T follicular helper cell (primary cell): ENCODE measurements at regions not wholly inside any gene's neighbourhood (a gene's known extent, or its start where the extent isn't known, plus 50 kb on each side); places are given as distances from the start of the nearest gene placed in this dataset.

Experiments used
- DNase-seq: peaks from one replicate; pipeline ENCODE4 v3.0.0-alpha.2; 2020; ENCODE audit warnings: low read depth

DNA sequence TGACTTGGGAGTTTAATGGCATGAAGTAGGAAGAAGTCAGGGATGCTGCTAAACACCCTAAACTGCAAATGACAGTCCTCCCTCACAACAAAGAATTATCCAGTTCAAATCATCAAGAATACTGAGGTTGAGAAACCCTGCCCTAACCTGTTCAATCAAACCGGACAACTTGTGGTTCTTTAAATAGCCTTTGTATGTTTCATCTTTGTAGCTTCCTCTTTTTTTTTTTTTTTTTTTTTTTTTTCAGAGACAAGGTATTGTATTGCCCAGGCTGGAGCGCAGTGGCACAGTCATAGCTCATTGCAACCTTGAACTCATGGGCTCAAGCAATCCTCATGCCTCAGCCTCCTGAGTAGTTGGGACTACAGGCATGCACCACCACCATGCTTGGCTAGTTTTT is 52.5 kb upstream of the TTC29 start:
- DNase-seq = no peak

DNA sequence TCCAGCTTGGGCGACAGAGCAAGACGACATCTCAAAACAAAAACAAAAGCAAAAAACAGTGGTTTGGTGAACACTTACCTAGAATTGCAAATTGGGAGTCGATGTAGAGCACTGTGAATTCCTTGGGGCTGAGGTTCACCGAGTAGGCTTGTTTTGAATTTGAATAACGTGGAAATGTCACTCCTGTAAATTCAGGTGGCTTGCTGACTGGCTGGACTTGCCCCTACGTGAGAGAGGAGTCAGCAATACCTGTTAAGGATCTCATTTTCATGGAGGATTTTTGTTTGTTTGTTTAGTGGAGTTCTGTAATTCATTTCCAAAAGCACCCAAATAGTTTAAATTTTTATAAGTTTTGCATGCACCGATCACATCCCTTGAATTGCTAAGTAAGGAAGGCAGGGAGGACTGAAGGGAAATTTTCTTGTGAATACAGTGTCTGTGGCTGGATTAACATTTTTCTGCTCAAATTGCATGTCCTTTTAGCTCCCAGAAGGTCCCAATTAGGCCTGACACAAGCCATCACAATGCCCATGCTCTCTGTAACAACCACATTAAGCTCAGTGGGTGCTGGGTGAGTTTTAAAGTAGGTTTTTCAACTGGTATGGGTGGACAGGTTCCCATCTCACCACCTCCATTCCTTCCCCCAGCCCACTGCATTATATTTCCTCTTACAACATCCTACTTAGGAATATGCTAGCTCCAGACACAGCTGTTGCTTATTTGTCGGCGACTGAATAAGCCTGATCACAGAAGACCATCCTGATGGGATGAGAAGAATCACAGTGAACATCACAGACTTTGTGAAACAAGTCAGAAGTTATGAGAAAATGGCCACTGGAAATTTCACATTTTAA is 58.5 kb upstream of the TTC29 start:
- no peak for DNase-seq

DNA sequence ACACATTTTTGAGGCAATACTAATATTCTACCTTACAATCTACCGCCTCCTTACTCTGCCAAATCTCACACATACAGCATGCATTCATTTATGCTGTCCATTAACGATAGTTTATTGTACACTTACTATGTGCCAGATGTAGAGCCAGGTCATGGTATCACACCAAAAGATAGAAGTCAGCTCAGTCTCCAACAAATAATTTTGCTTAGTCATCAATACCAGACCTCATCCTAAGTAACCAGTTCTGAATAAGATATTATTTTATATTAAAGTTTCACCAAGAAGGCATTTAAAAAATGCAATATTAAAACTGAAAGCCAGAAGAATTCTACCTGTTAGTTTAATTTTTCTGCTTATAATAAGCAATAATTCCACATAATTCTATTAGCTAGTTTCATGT is 60.6 kb upstream of the TTC29 start:
- DNase-seq = no peak

DNA sequence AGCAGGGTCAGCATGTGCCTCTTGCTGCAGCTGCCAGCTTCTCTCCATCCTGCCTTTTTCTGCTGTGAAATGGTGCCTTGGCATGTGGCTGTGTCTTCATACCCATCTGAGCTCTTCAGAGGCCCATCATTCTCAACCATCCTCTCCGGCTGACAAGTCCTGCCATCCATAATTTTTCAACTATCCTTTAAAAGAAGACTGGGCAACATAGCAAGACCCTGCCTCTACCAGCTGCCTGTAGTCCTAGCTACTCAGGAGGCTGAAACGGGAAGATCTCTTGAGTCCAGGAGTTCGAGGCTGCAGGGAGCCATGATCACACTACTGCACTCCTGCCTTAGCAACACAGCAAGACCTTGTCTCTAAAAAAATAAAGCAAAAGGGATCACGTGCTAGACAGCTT is 64.2 kb upstream of the TTC29 start:
- no peak for DNase-seq

DNA sequence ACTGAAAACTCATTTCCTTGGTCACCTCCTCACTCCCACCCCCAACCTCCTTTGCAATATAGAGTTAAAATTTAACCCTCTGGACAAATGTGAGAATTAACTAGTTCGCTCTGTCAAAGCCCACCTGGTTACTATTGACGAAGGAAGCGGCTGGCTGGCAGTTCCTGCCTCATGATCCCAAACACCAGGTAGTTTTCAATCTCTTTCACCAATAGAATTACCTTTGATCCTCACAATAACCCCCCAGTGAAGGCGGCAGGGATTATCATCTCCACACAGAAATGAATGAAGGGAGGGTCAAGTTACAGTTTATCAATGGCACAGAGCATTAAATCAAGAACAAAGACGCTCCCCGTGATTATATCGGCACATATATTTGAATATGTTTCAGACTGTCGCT is 65.7 kb upstream of the TTC29 start:
- no peak for DNase-seq

DNA sequence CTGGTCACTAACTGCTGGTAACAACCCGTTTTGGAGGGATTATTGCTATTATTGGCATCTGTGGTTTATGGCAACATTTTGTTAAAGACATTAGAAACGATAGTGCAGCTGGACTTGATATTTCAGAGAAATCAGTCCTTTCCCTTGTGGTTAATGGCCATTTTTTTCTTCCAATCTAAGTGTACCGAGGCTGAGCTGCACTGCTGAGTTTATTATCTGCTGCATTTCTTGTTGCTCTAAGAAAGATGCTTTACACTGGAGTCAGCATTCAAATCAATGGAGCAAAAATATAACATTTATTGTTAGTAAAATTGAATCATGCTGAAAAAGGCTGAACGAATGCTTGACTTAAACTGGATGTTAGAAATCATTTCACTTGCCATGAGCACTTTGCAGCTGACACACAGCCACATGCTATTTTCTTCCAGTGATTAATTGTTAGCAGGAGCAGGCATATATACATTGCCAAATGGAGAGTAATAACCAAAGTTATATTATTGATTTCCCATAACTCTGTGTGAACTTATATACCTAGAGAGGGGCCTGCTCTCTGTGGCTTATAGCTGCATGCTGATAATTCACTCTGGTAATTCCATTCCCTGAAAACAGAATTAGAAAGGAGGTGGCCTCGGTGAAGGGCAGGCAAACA is 66.5 kb upstream of the TTC29 start:
- no peak for DNase-seq

DNA sequence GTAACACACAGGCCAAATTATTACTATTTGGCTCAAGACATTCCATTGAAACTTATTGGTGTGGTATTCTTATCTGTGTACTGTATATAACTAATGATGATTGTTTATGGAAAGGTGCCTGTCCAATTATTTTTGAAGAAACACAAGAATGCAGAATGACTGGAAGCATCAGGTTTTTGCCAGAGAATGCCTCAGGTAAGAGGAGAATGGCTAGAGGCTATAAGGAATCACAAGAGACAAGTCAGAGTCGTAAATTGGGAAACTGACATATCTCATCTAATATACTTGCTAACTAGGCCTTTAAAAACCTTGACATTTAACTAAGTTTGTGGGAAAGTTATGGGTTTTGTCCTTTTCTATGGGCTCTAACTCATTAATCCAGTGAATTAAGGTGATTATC is 69.3 kb upstream of the TTC29 start:
- no peak for DNase-seq

DNA sequence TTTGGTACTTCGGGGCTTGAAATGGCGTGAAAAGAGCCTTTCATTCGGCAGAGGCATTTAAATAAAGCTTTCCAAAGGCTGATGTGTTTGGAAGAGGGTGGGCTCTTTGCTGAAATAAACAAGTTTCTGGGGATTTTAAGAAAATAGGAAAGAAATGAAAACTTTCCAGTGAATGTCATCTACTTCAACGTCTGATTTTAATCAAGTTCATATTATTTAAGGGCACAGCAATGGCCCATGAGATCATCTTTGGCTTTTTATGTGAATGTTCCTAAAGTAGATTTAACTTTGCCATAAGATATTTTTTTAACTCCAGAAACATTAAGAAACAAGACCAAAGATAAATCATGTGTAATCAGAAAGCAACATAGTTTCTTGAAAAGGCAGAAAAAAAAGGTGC is 69.8 kb upstream of the TTC29 start:
- no peak for DNase-seq

DNA sequence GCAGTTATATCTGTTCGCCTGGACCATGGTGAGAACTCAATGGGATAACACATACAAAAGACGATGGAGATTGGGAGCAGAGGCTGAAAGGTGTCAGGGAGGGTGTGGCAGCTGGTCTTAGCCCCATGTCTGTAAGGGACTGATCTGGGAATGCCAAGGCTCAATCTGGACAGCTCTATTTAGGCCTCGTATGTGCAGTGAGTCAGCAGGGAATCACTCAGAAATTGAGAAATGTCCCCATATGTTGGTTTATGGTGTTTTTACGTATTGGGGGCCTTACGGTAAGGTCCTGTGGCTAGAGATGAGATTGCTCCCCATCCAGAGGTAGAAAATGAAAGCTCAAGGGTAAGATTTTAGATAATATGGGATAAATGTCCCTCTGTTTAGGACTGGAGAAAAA is 71.4 kb upstream of the TTC29 start:
- DNase-seq = no peak

DNA sequence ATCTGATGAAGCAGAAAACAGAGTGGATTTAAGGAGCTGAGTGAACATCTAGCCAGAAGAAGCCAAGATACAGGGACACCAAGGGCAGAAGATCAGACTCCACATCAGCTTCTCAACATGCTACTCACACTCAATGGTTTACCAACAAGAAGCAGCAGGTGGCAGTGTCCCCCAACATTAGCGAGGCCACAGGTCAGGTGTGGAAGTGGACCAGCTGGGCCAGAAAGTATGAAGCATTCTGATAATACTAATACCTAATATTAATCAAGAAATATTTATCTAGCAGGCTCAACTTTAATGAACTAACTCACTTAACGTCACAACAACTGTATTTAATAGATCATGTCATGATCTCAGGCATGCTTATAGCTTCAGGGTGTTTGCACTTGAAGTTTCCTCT is 73.4 kb upstream of the TTC29 start:
- DNase-seq = peak; percentile 31

DNA sequence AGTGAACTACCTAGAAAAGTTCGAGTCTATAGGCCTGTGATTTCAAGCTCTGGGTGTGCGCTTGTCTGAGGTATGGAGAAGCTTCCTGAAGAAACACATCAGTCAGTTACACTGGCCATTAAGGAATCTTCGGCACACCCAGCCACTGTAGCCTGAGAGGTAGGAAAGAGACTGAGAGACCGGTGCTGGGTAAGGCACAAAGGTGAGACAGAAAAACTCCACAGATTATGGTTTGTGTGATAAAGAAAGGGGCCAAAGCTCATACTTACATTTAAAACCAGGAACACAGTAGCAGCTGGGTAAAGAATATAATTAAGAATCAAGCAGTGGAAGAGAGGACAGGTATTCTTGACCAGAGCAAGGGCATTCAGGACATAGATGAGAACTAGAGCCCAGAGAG is 74.8 kb upstream of the TTC29 start:
- no peak for DNase-seq

DNA sequence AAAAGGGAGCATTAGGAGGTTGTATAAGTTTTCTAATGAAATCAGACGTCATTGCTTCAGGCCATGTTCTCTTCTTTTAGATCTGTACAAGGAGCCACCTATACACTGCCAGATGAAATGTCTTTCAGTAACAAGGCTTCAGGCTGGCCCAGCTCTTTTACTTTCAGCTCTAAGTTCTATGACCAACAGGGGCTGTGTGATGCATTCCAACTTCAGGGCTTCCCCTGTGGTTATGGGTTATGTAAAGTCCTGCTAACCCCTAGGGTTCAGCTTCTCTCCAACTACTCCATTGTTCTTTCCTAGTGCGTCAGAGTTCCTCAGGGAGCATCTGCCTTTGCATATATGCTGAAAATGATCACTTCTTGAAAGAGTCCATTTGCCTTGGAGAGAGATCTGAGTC is 79.4 kb upstream of the TTC29 start:
- no peak for DNase-seq

DNA sequence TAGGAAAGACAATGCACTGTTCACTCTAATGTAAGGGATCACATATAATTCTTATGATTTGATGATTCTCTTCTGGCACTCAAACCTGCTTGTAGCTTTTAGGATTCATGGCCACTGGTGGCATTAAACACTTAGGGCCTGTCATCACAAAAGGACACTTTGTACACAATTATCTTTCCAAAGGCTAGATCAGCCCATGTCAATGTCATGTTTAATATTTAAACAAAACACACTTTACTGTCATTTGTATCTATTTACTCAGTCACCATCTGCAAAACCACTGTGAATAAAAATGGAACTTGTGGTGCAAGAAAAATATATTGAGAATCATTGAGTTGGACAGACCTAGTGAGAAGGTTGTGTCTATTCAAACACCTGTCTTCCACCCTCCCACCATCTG is 83.6 kb upstream of the TTC29 start:
- DNase-seq = no peak

DNA sequence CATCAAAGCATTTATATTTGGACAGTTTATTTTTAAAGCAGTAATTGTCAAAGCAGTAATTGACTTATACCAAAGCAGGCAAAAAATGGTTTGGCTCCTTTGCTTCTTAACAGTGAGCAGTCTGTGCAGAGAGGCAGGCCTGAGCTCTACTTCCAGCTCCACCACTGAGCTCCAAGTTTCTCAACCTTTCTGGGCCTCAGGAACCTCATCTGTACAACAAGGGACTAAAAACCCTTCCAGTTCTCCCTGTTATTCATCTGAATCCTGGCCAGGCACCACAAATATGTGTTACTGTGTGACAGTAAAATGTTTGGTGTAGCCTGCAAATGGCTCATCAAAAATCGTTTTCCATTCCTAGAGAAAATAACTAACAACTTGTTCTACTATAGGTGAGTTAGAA is 88.7 kb upstream of the TTC29 start:
- no peak for DNase-seq

DNA sequence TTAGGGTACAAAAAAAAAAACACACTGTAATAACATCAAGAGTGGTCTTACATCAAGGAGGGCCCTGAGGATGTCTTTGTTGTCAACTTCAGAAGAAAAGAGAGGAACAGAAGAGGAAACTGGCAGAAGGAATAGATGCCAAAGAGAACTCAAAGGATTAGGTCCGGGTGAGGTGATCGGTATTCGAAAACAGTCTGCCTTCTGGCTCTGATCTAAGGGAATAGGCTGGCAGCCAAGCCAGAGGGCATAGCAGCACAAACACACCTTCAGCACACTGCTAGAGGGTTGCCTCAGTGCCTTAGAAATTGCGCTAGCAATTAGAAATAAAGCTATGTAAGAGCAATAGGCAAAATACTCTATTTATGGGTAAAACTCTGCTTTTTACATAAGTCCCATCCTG is 91.4 kb upstream of the TTC29 start:
- no peak for DNase-seq

DNA sequence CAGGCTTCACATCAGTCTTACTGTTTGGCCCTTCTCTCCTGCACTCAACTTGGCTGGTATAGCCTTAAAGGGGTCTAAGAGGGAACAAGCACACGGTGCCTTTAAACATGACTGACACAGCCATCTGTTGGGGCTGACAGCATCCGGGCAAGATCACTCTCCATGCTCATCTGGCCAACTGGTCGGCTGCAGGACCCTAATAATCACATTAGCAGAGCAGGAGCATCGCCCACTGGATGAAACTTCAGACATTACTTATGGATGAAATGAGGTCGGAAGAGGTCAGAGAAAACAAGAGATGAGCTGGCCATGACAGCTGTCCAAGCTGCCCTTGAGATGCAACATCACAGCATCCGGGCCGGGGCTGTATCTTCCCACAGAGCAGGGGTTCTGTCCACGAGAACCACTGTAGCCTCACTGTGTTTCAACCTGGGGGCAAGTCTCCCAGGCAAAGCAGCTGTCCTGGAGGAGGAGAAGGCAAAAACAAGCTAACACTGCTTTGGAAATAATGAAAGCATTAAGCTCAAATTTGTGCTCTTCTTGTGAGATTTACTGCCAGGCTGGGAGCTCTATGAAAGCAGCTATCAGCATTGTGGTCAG is 94.4 kb upstream of the TTC29 start:
- DNase-seq = no peak

DNA sequence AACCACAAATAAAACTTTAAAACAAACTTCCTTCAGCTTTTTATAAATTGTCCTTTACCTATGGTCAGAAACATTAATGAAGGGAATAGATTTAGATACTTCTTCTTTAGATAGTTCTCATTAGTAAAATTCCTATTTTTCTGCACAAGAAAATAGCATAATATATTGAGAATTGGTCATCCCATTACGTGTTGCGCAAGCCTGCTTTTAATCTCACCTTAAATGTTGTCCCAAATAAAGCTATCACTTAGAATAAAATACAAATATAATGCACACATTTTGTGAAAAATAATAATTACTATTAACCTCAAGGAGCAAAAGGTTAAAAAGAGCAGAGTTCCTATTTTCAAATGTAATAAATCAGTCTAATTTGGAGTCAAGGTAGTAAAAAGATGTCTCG is 95.2 kb upstream of the TTC29 start:
- DNase-seq = no peak

DNA sequence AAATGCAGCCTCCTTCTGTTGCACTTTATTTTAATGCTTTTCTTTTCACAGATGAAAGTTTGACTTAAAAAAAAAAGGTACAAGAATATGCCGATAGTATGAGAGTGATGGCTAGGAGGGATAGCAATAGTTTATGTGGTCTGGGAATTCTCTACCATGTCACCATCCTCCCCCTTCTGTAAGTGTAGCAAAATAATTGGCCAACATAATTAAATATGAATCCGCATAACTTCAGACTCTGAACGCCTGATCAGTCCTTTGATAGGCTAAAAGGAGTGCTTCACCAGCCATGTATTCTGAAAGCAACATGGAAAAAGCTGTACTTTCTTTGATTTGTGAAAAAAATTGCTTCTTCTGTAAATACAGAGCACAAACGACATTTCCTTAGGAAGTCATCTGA is 95.7 kb upstream of the TTC29 start:
- no peak for DNase-seq

DNA sequence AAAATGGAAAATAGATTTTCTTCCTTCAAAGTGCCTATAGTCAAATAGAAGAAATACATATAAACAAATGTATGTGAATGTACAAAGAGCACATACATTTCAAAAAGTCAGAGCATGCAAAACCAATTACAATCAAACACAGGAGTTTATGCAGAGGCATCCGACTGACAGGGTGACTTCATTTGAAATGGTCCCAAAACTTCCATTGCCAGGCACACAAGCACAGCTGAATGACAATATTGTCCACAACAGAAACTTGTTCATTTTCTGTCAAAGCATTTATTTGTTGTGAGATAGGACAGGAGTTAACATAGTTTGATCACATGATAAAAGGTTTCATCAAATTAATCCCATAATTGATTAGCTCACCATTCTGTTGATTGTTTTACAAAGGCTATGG is 96.4 kb upstream of the TTC29 start:
- DNase-seq = no peak

DNA sequence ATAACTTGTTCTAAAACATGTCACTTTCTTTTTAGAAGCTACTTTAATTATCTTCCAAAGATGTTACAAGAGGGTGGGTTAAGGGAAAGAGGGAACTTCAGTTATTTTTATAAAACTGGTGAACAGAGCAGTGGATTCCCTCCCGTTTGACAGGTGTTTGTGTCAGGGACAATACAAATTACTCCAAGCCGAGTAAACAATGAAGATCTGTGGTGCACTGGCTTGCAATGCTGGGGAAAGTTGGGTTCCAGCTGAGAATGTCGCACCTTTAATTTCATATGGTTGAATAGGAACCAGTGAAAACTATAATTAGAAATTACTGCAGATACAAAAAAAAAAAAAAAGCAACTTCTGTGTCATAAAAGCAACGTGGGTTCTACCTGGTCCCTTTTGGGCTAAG is 98.6 kb upstream of the TTC29 start:
- no peak for DNase-seq

DNA sequence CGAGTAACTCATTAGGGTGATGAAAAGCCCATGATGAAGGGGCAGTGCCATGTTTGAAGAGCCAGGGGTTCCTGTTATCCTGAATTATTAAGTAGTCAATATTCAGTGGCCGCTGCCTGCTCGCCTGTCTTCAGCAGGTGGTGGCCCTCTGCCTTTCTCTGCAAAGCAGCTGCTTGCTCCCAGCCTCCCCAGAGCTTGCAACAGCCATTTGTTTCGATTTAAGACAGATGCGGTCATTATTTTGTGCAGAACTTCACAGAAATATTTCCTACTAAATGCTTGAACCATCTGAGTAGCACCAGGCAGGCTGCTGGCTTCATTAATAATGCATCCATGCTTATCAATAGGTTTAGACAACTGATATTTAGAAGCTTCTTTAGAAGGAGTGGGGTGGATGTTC is 104.3 kb upstream of the TTC29 start:
- no peak for DNase-seq

DNA sequence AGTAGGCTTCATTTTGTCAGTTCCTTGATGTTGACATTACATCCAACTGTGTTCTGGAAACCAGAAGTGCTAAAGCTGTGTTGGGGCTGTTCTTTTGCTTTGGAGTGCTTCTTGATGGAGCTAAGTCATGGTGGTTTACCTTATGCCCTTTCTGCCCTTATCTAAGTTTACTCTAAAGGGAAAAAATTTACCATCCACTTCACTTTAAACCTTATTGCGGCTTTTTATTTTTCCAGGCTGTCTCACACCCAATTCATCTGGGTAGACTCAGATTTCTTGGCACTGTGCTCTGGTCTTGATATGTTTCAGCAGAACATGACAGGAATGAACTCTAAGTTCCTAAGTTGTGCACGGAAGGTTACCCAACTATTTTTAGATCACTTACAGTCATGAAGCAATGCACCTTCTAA is 104.7 kb upstream of the TTC29 start:
- no peak for DNase-seq

DNA sequence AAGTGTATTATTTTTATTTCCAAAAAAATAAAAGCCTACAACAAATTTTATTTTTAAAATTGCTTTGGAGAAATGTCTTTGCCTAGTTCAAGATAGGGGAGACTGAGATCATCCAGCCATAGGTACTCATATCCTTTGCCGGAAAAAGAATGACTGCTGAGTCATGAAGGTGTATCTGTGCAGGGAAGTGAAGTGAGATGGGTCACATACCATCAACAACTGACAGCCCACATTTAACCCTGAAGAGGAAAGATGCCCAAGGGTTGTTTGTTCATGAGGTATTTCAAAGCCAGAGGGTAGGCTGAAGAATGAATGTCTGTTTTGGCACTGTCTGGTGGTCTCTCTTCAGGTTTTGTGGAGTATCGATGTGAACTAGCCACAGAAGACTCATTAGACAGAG is 106.7 kb upstream of the TTC29 start:
- DNase-seq = no peak
